ENCODE measurements at regions not wholly inside any gene's neighbourhood (a gene's known extent, or its start where the extent isn't known, plus 50 kb on each side); places are given as distances from the start of the nearest gene placed in this dataset.
A peak's percentile ranks its signal among the peaks of the same experiment; 100 is the strongest.

DNA sequence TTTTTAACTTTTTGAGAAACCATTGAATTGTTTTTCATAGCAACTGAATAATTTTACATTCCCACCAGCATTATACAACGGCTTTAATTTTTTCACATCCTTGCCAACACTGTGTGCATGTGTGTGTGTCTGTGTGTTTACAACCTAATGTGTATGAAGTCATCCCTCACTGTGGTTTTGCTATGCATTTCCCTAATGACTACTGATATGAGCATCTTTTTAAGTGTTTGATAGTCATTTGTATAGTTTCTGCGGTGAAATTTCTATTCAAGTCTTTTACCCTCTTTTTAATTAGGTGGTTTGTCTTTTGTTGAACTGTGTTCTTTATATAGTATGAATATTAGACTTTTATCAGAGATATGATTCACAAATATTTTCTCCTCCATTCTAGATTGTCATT lies 263.1 kb upstream of the COX7C start (continued):
- TF ChIP-seq, protein P1, sequence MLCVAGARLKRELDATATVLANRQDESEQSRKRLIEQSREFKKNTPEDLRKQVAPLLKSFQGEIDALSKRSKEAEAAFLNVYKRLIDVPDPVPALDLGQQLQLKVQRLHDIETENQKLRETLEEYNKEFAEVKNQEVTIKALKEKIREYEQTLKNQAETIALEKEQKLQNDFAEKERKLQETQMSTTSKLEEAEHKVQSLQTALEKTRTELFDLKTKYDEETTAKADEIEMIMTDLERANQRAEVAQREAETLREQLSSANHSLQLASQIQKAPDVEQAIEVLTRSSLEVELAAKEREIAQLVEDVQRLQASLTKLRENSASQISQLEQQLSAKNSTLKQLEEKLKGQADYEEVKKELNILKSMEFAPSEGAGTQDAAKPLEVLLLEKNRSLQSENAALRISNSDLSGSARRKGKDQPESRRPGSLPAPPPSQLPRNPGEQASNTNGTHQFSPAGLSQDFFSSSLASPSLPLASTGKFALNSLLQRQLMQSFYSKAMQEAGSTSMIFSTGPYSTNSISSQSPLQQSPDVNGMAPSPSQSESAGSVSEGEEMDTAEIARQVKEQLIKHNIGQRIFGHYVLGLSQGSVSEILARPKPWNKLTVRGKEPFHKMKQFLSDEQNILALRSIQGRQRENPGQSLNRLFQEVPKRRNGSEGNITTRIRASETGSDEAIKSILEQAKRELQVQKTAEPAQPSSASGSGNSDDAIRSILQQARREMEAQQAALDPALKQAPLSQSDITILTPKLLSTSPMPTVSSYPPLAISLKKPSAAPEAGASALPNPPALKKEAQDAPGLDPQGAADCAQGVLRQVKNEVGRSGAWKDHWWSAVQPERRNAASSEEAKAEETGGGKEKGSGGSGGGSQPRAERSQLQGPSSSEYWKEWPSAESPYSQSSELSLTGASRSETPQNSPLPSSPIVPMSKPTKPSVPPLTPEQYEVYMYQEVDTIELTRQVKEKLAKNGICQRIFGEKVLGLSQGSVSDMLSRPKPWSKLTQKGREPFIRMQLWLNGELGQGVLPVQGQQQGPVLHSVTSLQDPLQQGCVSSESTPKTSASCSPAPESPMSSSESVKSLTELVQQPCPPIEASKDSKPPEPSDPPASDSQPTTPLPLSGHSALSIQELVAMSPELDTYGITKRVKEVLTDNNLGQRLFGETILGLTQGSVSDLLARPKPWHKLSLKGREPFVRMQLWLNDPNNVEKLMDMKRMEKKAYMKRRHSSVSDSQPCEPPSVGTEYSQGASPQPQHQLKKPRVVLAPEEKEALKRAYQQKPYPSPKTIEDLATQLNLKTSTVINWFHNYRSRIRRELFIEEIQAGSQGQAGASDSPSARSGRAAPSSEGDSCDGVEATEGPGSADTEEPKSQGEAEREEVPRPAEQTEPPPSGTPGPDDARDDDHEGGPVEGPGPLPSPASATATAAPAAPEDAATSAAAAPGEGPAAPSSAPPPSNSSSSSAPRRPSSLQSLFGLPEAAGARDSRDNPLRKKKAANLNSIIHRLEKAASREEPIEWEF (IDR thresholded peaks at IDR 0.05; ENCODE audit: insufficient replicate concordance, low read depth, low read length): no peak
- TF ChIP-seq CEBPB (IDR thresholded peaks at IDR 0.05; ENCODE audit: borderline replicate concordance in 1 of 2, low read depth in 2 of 2, low read length in 2 of 2) (no peak), STAT3 (IDR thresholded peaks at IDR 0.05; ENCODE audit: low read depth, low read length) (no peak), PAX5 (IDR thresholded peaks at IDR 0.05; ENCODE audit: borderline replicate concordance, low read depth, low read length) (no peak), FOS (IDR thresholded peaks at IDR 0.05; ENCODE audit: borderline replicate concordance, extremely low read depth, insufficient read length) (no peak), ZBED1 (IDR thresholded peaks at IDR 0.05; ENCODE audit: borderline replicate concordance) (no peak), KAT2A (conservative IDR thresholded peaks at IDR 0.05; ENCODE audit: control insufficient read depth, low read depth, low read length) (no peak), ZBTB33 (IDR thresholded peaks at IDR 0.05) (no peak), SP1 (IDR thresholded peaks at IDR 0.05; ENCODE audit: low read depth, low read length) (no peak), TCF12 (IDR thresholded peaks at IDR 0.05; ENCODE audit: low read depth, low read length) (no peak), IKZF1 (conservative IDR thresholded peaks at IDR 0.05) (no peak), WRNIP1 (IDR thresholded peaks at IDR 0.05; ENCODE audit: borderline replicate concordance, low read depth, low read length) (no peak), ZNF217 (IDR thresholded peaks at IDR 0.05) (peak; percentile 60; the same call in 1 of the 2 replicates), CHD1 (IDR thresholded peaks at IDR 0.05; ENCODE audit: low read depth, low read length) (no peak), PAX8 (IDR thresholded peaks at IDR 0.05) (no peak), ZNF384 (IDR thresholded peaks at IDR 0.05; ENCODE audit: borderline replicate concordance, low read depth, low read length) (no peak), YY1 (IDR thresholded peaks at IDR 0.05; ENCODE audit: low read depth, low read length) (no peak), HDGF (IDR thresholded peaks at IDR 0.05) (no peak), SMAD5 (IDR thresholded peaks at IDR 0.05; ENCODE audit: low read depth) (no peak), SPI1 (IDR thresholded peaks at IDR 0.05; ENCODE audit: borderline replicate concordance, insufficient read depth, low read depth, low read length) (no peak), CHD2 (IDR thresholded peaks at IDR 0.05; ENCODE audit: borderline replicate concordance, low read depth, low read length) (no peak), RB1 (IDR thresholded peaks at IDR 0.05; ENCODE audit: borderline replicate concordance) (no peak), MTA2 (IDR thresholded peaks at IDR 0.05; ENCODE audit: low read depth) (peak; percentile 98)
